Spleen (tissue), 7 donors: ENCODE measurements at regions not wholly inside any gene's neighbourhood (a gene's known extent, or its start where the extent isn't known, plus 50 kb on each side); places are given as distances from the start of the nearest gene placed in this dataset.

Experiments
- CTCF ChIP-seq, 11 experiments: fragments of 200-600 bp in 7 of 11; fragments of 450-650 bp in 4 of 11; sonication (generic) in 4 of 11; IDR thresholded peaks in 8 of 11; conservative IDR thresholded peaks in 3 of 11; 1 replicate in 7 of 11; 2 replicates in 4 of 11; pipeline versions ENCODE4 v1.4.0 to v1.8.0; 2016 to 2021; ENCODE audit warnings: antibody characterized with exemption in 11 of 11, inconsistent platforms in 4 of 11, mild to moderate bottlenecking in 1 of 11
- POLR2A ChIP-seq, 3 donors: fragments of 450-650 bp; IDR thresholded peaks; one replicate each; pipeline ENCODE4 v1.5.1; 2017; ENCODE audit warnings: antibody characterized with exemption in 3 of 3, mild to moderate bottlenecking in 1 of 3
- POLR2AphosphoS5 ChIP-seq, 3 donors: sonication (generic); formaldehyde crosslinking; IDR thresholded peaks; one replicate each; pipeline ENCODE4 v1.5.1; 2017; ENCODE audit warnings: antibody characterized with exemption in 3 of 3
- donor health status: DM: no; HTN: no; CAD: no; lungs with moderate emphysema.
- donor health status: DM: no; HTN: no; CAD: no.
- donor health status: DM: no; HTN: no; CAD: no.

- no peak for TF ChIP-seq POLR2AphosphoS5 (IDR thresholded peaks at IDR 0.05)
- no peak for TF ChIP-seq CTCF (IDR thresholded peaks at IDR 0.05 in 8 of 11, conservative IDR thresholded peaks at IDR 0.05 in 3 of 11)
- no peak for TF ChIP-seq POLR2A (IDR thresholded peaks at IDR 0.05)
Measured at GRCh38 chrX:40821780-40822179, 86.4 kb upstream of the MED14 start.
